MV-4-11 (cell line): ENCODE measurements at regions not wholly inside any gene's neighbourhood (a gene's known extent, or its start where the extent isn't known, plus 50 kb on each side); places are given as distances from the start of the nearest gene placed in this dataset.
A peak's percentile ranks its signal among the peaks of the same experiment; 100 is the strongest.

Experiments used
- DNase-seq: peaks from one replicate; lab custom pipeline; 2025; lab: John Stamatoyannopoulos, UW

- no peak for DNase-seq
Observed at GRCh38 chr3:194837457-194838127, 151.9 kb downstream of the FAM43A start.

GRCh38 chr3:194838236-194838635, 152.6 kb downstream of the FAM43A start:
- no peak for DNase-seq

GRCh38 chr3:194840661-194841514, 155.2 kb downstream of the FAM43A start:
- peak; percentile 60 for DNase-seq

GRCh38 chr3:194841515-194841841, 155.8 kb downstream of the FAM43A start:
- DNase-seq = no peak

- peak; percentile 86 for DNase-seq
Observed at GRCh38 chr3:194843556-194843955, 157.9 kb downstream of the FAM43A start.

GRCh38 chr3:194844046-194844445, 158.4 kb downstream of the FAM43A start:
- no peak for DNase-seq

- DNase-seq = no peak
Observed at GRCh38 chr3:194849166-194849875, 163.6 kb downstream of the FAM43A start.

- no peak for DNase-seq
Observed at GRCh38 chr3:194851254-194851653, 165.6 kb downstream of the FAM43A start.

- no peak for DNase-seq
Observed at GRCh38 chr3:194851941-194852340, 166.3 kb downstream of the FAM43A start.

DNA sequence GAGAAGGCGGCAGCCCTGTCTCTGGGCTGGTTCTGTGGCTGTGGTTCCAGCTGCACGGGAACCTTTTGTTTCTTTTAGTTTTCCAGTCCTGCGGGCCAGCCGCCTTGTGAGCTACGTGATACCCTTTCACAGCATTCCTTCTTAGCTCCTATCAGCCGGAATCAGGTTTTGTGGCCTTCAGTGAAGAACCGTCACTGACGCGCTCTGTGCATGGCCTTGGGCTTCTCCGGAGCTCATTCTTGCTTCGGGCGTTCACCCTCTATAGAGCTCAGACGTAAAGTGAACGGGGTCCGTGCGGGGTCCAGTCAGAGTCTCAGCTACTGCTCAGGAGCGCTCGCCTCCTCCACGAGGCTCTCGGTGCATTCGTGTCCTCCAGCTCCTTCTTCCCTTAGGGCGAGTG, 166.7 kb downstream of the FAM43A start:
- no peak for DNase-seq

GRCh38 chr3:194852831-194853508, 167.3 kb downstream of the FAM43A start:
- DNase-seq = no peak

- DNase-seq = no peak
Observed at GRCh38 chr3:194854206-194854605, 168.5 kb downstream of the FAM43A start.

- peak; percentile 90 for DNase-seq
Observed at GRCh38 chr3:194854659-194855390, 169.1 kb downstream of the FAM43A start.

GRCh38 chr3:194856296-194856695, 170.6 kb downstream of the FAM43A start:
- no peak for DNase-seq

DNA sequence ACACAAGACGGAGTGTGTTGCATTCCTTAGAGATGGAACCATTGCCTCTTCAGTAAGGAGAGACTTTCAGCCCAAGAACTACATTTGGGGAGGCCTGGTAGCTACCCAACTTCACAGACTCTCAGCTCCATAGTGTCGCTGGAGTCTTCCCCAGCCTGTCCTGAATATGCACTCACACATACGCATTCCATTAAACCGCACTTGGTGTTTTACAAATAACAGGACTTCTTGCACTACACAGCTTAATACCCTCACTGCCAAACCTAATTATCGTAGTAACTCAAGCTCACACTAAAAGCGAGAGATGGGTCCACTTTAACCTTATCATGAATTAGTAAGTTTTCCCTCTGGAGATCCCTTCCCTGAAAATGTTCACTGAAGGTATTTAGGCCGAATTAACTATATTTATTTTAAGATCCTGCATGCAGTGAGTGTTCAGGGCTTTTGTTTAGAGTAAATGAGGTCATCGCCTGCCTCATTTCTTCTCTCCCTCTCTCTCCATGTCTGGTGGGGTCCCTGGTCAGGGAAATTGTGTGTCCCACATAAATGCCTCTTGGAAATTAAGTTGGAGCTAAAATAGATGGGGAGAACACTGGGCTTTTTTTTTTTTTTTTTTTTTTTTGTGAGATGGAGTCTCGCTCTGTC, 171.9 kb downstream of the FAM43A start:
- DNase-seq = no peak

DNA sequence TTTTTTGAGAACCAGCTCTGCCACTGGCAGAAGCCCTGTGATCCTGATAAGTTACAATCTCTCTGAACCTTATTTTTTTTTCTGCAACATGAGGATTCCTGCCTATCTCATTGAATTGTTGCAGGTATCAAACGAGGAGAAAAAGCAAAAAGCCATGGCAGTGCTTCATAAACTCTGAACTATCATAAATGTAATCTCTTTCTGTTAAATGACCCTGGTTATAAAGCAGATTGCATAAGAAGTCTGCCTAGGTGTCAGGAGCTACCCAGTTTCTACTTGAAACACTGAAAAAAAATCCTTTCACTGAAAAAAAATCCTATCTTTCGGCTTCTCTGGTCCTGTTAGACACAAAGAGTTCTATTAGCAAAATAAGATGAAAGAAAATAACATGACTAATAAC, 172.7 kb downstream of the FAM43A start:
- DNase-seq = no peak

- DNase-seq = no peak
Observed at GRCh38 chr3:194860725-194861124, 175.0 kb downstream of the FAM43A start.

- peak; percentile 55 for DNase-seq
Observed at GRCh38 chr3:194861375-194861774, 175.7 kb downstream of the FAM43A start.

GRCh38 chr3:194865061-194865460, 179.4 kb downstream of the FAM43A start:
- DNase-seq = no peak

- peak; percentile 59 for DNase-seq
Observed at GRCh38 chr3:194865615-194866014, 179.9 kb downstream of the FAM43A start.

DNA sequence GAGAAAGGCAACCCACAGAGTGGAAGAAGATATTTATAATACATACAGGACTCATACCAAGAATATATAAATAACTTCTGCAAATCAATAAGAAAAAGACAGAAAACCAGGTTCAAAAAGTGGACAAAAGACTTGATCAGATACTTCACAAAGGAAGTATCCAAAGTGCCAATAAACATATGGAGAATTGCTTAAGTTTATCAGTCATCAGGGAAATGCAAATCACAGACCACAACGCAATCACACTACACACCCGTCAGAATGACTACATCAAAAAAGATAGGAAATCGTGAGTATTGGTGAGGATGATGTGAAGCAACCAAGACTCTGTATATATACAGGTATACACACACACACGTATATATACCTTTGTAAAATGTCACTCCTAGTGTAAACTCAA, 180.6 kb downstream of the FAM43A start:
- DNase-seq = peak; percentile 25
